Mesendoderm (in vitro differentiated cells): ENCODE measurements at regions not wholly inside any gene's neighbourhood (a gene's known extent, or its start where the extent isn't known, plus 50 kb on each side); places are given as distances from the start of the nearest gene placed in this dataset.

Experiments used
- DNase-seq: peaks from one replicate; pipeline ENCODE4 v3.0.0; 2013
- H2AK5ac ChIP-seq: 2 replicates; pipeline ENCODE4 v1.6.1; 2013; ENCODE audit warnings: low read length, inconsistent platforms
- H2BK120ac ChIP-seq: 2 replicates; pipeline ENCODE4 v1.6.1; 2013; ENCODE audit warnings: low read depth, mild to moderate bottlenecking, low read length, moderate library complexity, mixed read lengths
- H2BK15ac ChIP-seq: replicated peaks from 2 replicates; pipeline ENCODE4 v1.6.1; 2013; ENCODE audit warnings: low read depth, mild to moderate bottlenecking, moderate library complexity
- H2BK5ac ChIP-seq: 2 replicates; pipeline ENCODE4 v1.6.1; 2013; ENCODE audit warnings: low read length, inconsistent platforms
- H3K18ac ChIP-seq: 2 replicates; pipeline ENCODE4 v1.6.1; 2013; ENCODE audit warnings: mild to moderate bottlenecking, low read length, mixed read lengths
- H3K23ac ChIP-seq: one replicate; pipeline ENCODE4 v1.6.1; 2013; ENCODE audit warnings: low read length
- H3K27ac ChIP-seq: 2 replicates; pipeline ENCODE4 v1.5.1; 2013; ENCODE audit warnings: low read depth, mild to moderate bottlenecking, inconsistent platforms, low read length, moderate library complexity
- H3K27me3 ChIP-seq: 2 replicates; pipeline ENCODE4 v1.6.1; 2013; ENCODE audit warnings: low read length, control low read depth, mild to moderate bottlenecking, inconsistent platforms; ENCODE audit not compliant: insufficient read depth, poor library complexity
- H3K36me3 ChIP-seq: 2 replicates; pipeline ENCODE4 v1.6.1; 2013; ENCODE audit warnings: low read length, inconsistent platforms; ENCODE audit not compliant: control insufficient read depth, insufficient read depth
- H3K4ac ChIP-seq: one replicate; pipeline ENCODE4 v1.6.1; 2013; ENCODE audit warnings: low read depth, mild to moderate bottlenecking, low read length, moderate library complexity
- H3K4me1 ChIP-seq: 2 replicates; pipeline ENCODE4 v1.6.1; 2013; ENCODE audit warnings: low read depth, low read length, inconsistent platforms; ENCODE audit not compliant: control insufficient read depth
- H3K4me2 ChIP-seq: 2 replicates; pipeline ENCODE4 v1.6.1; 2013; ENCODE audit warnings: low read length
- H3K4me3 ChIP-seq: 2 replicates; pipeline ENCODE4 v1.5.1; 2013; ENCODE audit warnings: mild to moderate bottlenecking, low read length
- H3K56ac ChIP-seq: one replicate; pipeline ENCODE4 v1.6.1; 2013; ENCODE audit warnings: low read length
- H3K79me1 ChIP-seq: 2 replicates; pipeline ENCODE4 v1.6.1; 2013; ENCODE audit warnings: low read length, inconsistent platforms
- H3K79me2 ChIP-seq: 2 replicates; pipeline ENCODE4 v1.6.1; 2013; ENCODE audit warnings: mild to moderate bottlenecking, low read length; ENCODE audit not compliant: control insufficient read depth, insufficient read depth
- H3K9ac ChIP-seq: 2 replicates; pipeline ENCODE4 v1.6.1; 2013; ENCODE audit warnings: low read length, inconsistent platforms
- H4K5ac ChIP-seq: one replicate; pipeline ENCODE4 v1.6.1; 2013; ENCODE audit warnings: low read length
- H4K8ac ChIP-seq: one replicate; pipeline ENCODE4 v1.6.1; 2013; ENCODE audit warnings: low read depth, mild to moderate bottlenecking, control low read depth, low read length, moderate library complexity
- WGBS: extraction: QIAGEN DNeasy Blood & Tissue Kit; methylation state at CpG from one replicate; pipeline ENCODE4 v1.1.7; 2013; ENCODE audit warnings: low lambda C conversion rate, missing lambda C conversion rate; ENCODE audit not compliant: insufficient coverage; ENCODE audit errors: extremely low coverage; 5-methylcytosine and 5-hydroxymethylcytosine counted together

GRCh38 chr6:40082278-40083043, 148.2 kb upstream of the MOCS1 start:
- no peak overlapping the region for H3K18ac ChIP-seq
- H3K4ac ChIP-seq: no peak overlapping the region
- DNase-seq: no peak
- no peak overlapping the region for H3K56ac ChIP-seq
- no peak overlapping the region for H3K4me3 ChIP-seq
- no peaks in the 10 kb centered on the region for H3K79me1 ChIP-seq
- H3K27ac ChIP-seq: no peak overlapping the region
- no peak overlapping the region for H4K5ac ChIP-seq
- no peak overlapping the region for H3K4me2 ChIP-seq
- no peak overlapping the region for H2AK5ac ChIP-seq
- H3K36me3 ChIP-seq: no peaks in the 10 kb centered on the region
- WGBS: no CpG with 5 or more reads among the region's 6 CpGs
- H3K79me2 ChIP-seq: no peaks in the 10 kb centered on the region
- H3K23ac ChIP-seq: no peak overlapping the region
- H2BK120ac ChIP-seq: no peak overlapping the region
- no peaks in the 10 kb centered on the region for H3K27me3 ChIP-seq
- H2BK5ac ChIP-seq: no peak overlapping the region
- no peak overlapping the region for H2BK15ac ChIP-seq
- H3K4me1 ChIP-seq: no peaks in the 10 kb centered on the region
- no peak overlapping the region for H3K9ac ChIP-seq
- no peak overlapping the region for H4K8ac ChIP-seq

GRCh38 chr6:40077736-40078135, 143.5 kb upstream of the MOCS1 start:
- no CpG with 5 or more reads among the region's 2 CpGs for WGBS
- H3K4me2 ChIP-seq: no peak overlapping the region

GRCh38 chr6:40077315-40077714, 143.1 kb upstream of the MOCS1 start:
- Histone ChIP-seq H3K56ac (no peak overlapping the region), H2BK5ac (no peak overlapping the region), H3K9ac (no peak overlapping the region), H3K4ac (no peak overlapping the region), H3K4me1 (no peaks in the 10 kb centered on the region), H2BK15ac (no peak overlapping the region), H3K27me3 (no peaks in the 10 kb centered on the region), H3K36me3 (no peaks in the 10 kb centered on the region), H4K8ac (no peak overlapping the region), H3K27ac (no peak overlapping the region), H2BK120ac (no peak overlapping the region), H3K18ac (no peak overlapping the region), H3K79me1 (no peaks in the 10 kb centered on the region), H3K4me3 (no peak overlapping the region), H2AK5ac (no peak overlapping the region), H4K5ac (no peak overlapping the region), H3K4me2 (no peak overlapping the region), H3K23ac (no peak overlapping the region), H3K79me2 (no peaks in the 10 kb centered on the region)
- WGBS: no CpG with 5 or more reads among the region's 2 CpGs
- no peak for DNase-seq

More at GRCh38 chr6:40077736-40078135, 143.5 kb upstream of the MOCS1 start:
- Histone ChIP-seq H2BK120ac (no peak overlapping the region), H3K23ac (no peak overlapping the region), H2BK15ac (no peak overlapping the region), H3K36me3 (no peaks in the 10 kb centered on the region), H3K4me3 (no peak overlapping the region), H3K9ac (no peak overlapping the region), H2AK5ac (no peak overlapping the region), H3K4me1 (no peaks in the 10 kb centered on the region), H3K79me1 (no peaks in the 10 kb centered on the region), H3K27ac (no peak overlapping the region), H3K56ac (no peak overlapping the region), H4K8ac (no peak overlapping the region), H2BK5ac (no peak overlapping the region), H4K5ac (no peak overlapping the region), H3K18ac (no peak overlapping the region), H3K4ac (no peak overlapping the region), H3K79me2 (no peaks in the 10 kb centered on the region), H3K27me3 (no peaks in the 10 kb centered on the region)
- DNase-seq: no peak

- Histone ChIP-seq H4K5ac (no peak overlapping the region), H2BK120ac (no peak overlapping the region), H2BK15ac (no peak overlapping the region), H3K36me3 (no peaks in the 10 kb centered on the region), H3K4me1 (no peaks in the 10 kb centered on the region), H3K23ac (no peak overlapping the region), H3K56ac (no peak overlapping the region), H3K27me3 (no peaks in the 10 kb centered on the region), H2AK5ac (no peak overlapping the region), H3K4me3 (no peak overlapping the region), H2BK5ac (no peak overlapping the region), H3K79me2 (no peaks in the 10 kb centered on the region), H3K18ac (no peak overlapping the region), H4K8ac (no peak overlapping the region), H3K27ac (no peak overlapping the region), H3K4me2 (no peak overlapping the region), H3K9ac (no peak overlapping the region), H3K79me1 (no peaks in the 10 kb centered on the region), H3K4ac (no peak overlapping the region)
- WGBS: no CpG with 5 or more reads among the region's 1 CpG
- no peak for DNase-seq
Measured at GRCh38 chr6:40075056-40075590, 140.9 kb upstream of the MOCS1 start.

- no CpG with 5 or more reads among the region's 8 CpGs for WGBS
Measured at GRCh38 chr6:40074306-40075055, 140.2 kb upstream of the MOCS1 start.

More at GRCh38 chr6:40074306-40075055, 140.2 kb upstream of the MOCS1 start:
- Histone ChIP-seq H3K36me3 (no peaks in the 10 kb centered on the region), H3K4me1 (no peaks in the 10 kb centered on the region), H4K5ac (no peak overlapping the region), H3K23ac (no peak overlapping the region), H3K79me2 (no peaks in the 10 kb centered on the region), H3K27me3 (no peaks in the 10 kb centered on the region), H3K9ac (no peak overlapping the region), H4K8ac (no peak overlapping the region), H3K4me2 (no peak overlapping the region), H3K4ac (no peak overlapping the region), H3K27ac (no peak overlapping the region), H3K79me1 (no peaks in the 10 kb centered on the region), H3K4me3 (no peak overlapping the region), H2BK15ac (no peak overlapping the region), H2BK120ac (no peak overlapping the region), H3K18ac (no peak overlapping the region), H2BK5ac (no peak overlapping the region), H3K56ac (no peak overlapping the region), H2AK5ac (no peak overlapping the region)
- DNase-seq: no peak
